Karpas-422 (cell line): ENCODE measurements at regions not wholly inside any gene's neighbourhood (a gene's known extent, or its start where the extent isn't known, plus 50 kb on each side); places are given as distances from the start of the nearest gene placed in this dataset.

ENCODE experiments used
- DNase-seq: peaks from one replicate; pipeline ENCODE4 v3.0.0-alpha.2; 2015
- H2AFZ ChIP-seq: fragments of 200-600 bp; sonication (generic); 2 replicates; pipeline ENCODE4 v1.6.1; 2014; ENCODE audit warnings: antibody characterized with exemption, low read length, mixed read lengths
- H3K27ac ChIP-seq: fragments of 200-600 bp; sonication (generic); 2 replicates; pipeline ENCODE4 v1.5.1; 2014; ENCODE audit warnings: mild to moderate bottlenecking, low read length, moderate library complexity
- H3K27me3 ChIP-seq: fragments of 200-600 bp; sonication (generic); 2 replicates; pipeline ENCODE4 v1.6.1; 2014; ENCODE audit warnings: low read length, mixed read lengths
- H3K36me3 ChIP-seq: fragments of 200-600 bp; sonication (generic); 2 replicates; pipeline ENCODE4 v1.6.1; 2014; ENCODE audit warnings: low read length, mixed read lengths; ENCODE audit not compliant: insufficient read depth
- H3K4me1 ChIP-seq: fragments of 200-600 bp; sonication (generic); 2 replicates; pipeline ENCODE4 v1.6.1; 2014; ENCODE audit warnings: mild to moderate bottlenecking, low read length, mixed read lengths
- H3K4me2 ChIP-seq: fragments of 200-600 bp; sonication (generic); 2 replicates; pipeline ENCODE4 v1.6.1; 2014; ENCODE audit warnings: low read length, low read depth, mild to moderate bottlenecking; ENCODE audit not compliant: poor library complexity, severe bottlenecking
- H3K4me3 ChIP-seq: fragments of 200-600 bp; sonication (generic); 2 replicates; pipeline ENCODE4 v1.5.1; 2014; ENCODE audit warnings: mild to moderate bottlenecking, antibody characterized with exemption, low read length, mixed read lengths
- H3K79me2 ChIP-seq: fragments of 200-600 bp; sonication (generic); 2 replicates; pipeline ENCODE4 v1.6.1; 2014; ENCODE audit warnings: mild to moderate bottlenecking, low read length, mixed read lengths
- H3K9ac ChIP-seq: fragments of 200-600 bp; sonication (generic); 2 replicates; pipeline ENCODE4 v1.6.0; 2014; ENCODE audit warnings: low read length
- H3K9me2 ChIP-seq: fragments of 200-600 bp; sonication (generic), shearing (Covaris generic); replicated peaks from 2 replicates; pipeline ENCODE4 v1.6.0; 2014; ENCODE audit warnings: mild to moderate bottlenecking, low read length, moderate library complexity; ENCODE audit not compliant: insufficient read depth
- H3K9me3 ChIP-seq: fragments of 300-700, 200-600 bp; sonication (generic); 2 replicates; pipeline ENCODE4 v1.6.1; 2014; ENCODE audit warnings: low read length, mixed read lengths
- H4K20me1 ChIP-seq: fragments of 200-600 bp; sonication (generic); 2 replicates; pipeline ENCODE4 v1.6.1; 2014; ENCODE audit warnings: mild to moderate bottlenecking, antibody characterized with exemption, low read length, low read depth; ENCODE audit not compliant: insufficient read depth

DNA sequence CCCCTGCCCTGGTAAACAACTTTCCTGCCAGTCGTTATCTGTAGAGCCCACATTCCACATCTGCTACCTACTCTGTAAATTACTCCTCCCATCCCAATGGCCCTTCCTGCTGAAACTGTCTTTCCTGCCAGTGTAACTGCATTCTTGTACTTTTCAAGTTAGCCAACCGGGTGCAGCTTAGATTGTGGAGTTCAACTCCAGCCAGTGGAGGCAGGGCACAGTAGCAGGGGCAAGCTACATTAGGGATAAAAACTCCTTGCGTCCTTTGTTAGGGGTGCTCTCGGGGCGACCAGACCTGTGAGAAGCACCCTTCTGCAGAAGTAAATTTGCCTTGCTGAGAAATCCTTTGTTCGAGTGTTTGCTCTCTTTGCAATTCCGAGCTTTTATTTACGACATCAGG lies 639.0 kb upstream of the TYRP1 start:
- Histone ChIP-seq H3K9ac (no peak overlapping the region), H3K4me1 (no peaks in the 10 kb centered on the region), H2AFZ (no peak overlapping the region), H3K79me2 (no peaks in the 10 kb centered on the region), H3K9me2 (no peaks in the 10 kb centered on the region), H4K20me1 (no peaks in the 10 kb centered on the region), H3K4me3 (no peak overlapping the region), H3K36me3 (no peaks in the 10 kb centered on the region), H3K4me2 (no peak overlapping the region), H3K9me3 (peaks cover 52% of the 10 kb centered on the region), H3K27ac (no peak overlapping the region), H3K27me3 (no peaks in the 10 kb centered on the region)
- DNase-seq, result no peak

- Histone ChIP-seq H2AFZ (no peak overlapping the region), H3K4me3 (no peak overlapping the region), H3K27me3 (no peaks in the 10 kb centered on the region), H3K27ac (no peak overlapping the region), H3K4me2 (no peak overlapping the region), H4K20me1 (no peaks in the 10 kb centered on the region), H3K4me1 (no peaks in the 10 kb centered on the region), H3K36me3 (no peaks in the 10 kb centered on the region), H3K9ac (no peak overlapping the region), H3K79me2 (no peaks in the 10 kb centered on the region), H3K9me2 (no peaks in the 10 kb centered on the region), H3K9me3 (peaks cover 41% of the 10 kb centered on the region)
- DNase-seq, result no peak
Measured at GRCh38 chr9:12056874-12057273, 636.3 kb upstream of the TYRP1 start.

- peaks cover 23% of the 10 kb centered on the region for H3K9me3 ChIP-seq
- H3K27me3 ChIP-seq, result no peaks in the 10 kb centered on the region
- no peaks in the 10 kb centered on the region for H3K36me3 ChIP-seq
- H4K20me1 ChIP-seq, result no peaks in the 10 kb centered on the region
- no peaks in the 10 kb centered on the region for H3K9me2 ChIP-seq
- DNase-seq, result no peak
- H3K27ac ChIP-seq, result no peak overlapping the region
- no peak overlapping the region for H3K4me3 ChIP-seq
- no peak overlapping the region for H3K9ac ChIP-seq
- no peak overlapping the region for H3K4me2 ChIP-seq
- H2AFZ ChIP-seq, result no peak overlapping the region
- no peaks in the 10 kb centered on the region for H3K4me1 ChIP-seq
- H3K79me2 ChIP-seq, result no peaks in the 10 kb centered on the region
Measured at GRCh38 chr9:12060067-12060466, 633.1 kb upstream of the TYRP1 start.

- Histone ChIP-seq H3K36me3 (no peaks in the 10 kb centered on the region), H3K9me3 (peaks cover 20% of the 10 kb centered on the region), H4K20me1 (no peaks in the 10 kb centered on the region), H3K9ac (no peak overlapping the region), H3K27ac (no peak overlapping the region), H3K79me2 (no peaks in the 10 kb centered on the region), H2AFZ (no peak overlapping the region), H3K4me3 (no peak overlapping the region), H3K9me2 (no peaks in the 10 kb centered on the region), H3K4me1 (no peaks in the 10 kb centered on the region), H3K4me2 (no peak overlapping the region), H3K27me3 (no peaks in the 10 kb centered on the region)
- no peak for DNase-seq
Measured at GRCh38 chr9:12060811-12061210, 632.4 kb upstream of the TYRP1 start.

- no peak for DNase-seq
- H3K27ac ChIP-seq, result no peak overlapping the region
- H3K4me3 ChIP-seq, result no peak overlapping the region
- H3K9ac ChIP-seq, result no peak overlapping the region
- H3K4me2 ChIP-seq, result no peak overlapping the region
- H3K79me2 ChIP-seq, result no peaks in the 10 kb centered on the region
- H4K20me1 ChIP-seq, result no peaks in the 10 kb centered on the region
- H3K9me2 ChIP-seq, result no peaks in the 10 kb centered on the region
- H3K9me3 ChIP-seq, result peaks cover 17% of the 10 kb centered on the region
- H3K27me3 ChIP-seq, result no peaks in the 10 kb centered on the region
- no peak overlapping the region for H2AFZ ChIP-seq
- H3K36me3 ChIP-seq, result no peaks in the 10 kb centered on the region
- no peaks in the 10 kb centered on the region for H3K4me1 ChIP-seq
Measured at GRCh38 chr9:12065050-12065449, 628.1 kb upstream of the TYRP1 start.

- Histone ChIP-seq H3K79me2 (no peaks in the 10 kb centered on the region), H3K9ac (no peak overlapping the region), H3K4me3 (no peak overlapping the region), H3K27ac (no peak overlapping the region), H2AFZ (no peak overlapping the region), H3K9me2 (no peaks in the 10 kb centered on the region), H3K4me2 (no peak overlapping the region), H3K36me3 (no peaks in the 10 kb centered on the region), H3K9me3 (peaks cover 19% of the 10 kb centered on the region), H4K20me1 (no peaks in the 10 kb centered on the region), H3K27me3 (no peaks in the 10 kb centered on the region), H3K4me1 (no peaks in the 10 kb centered on the region)
- DNase-seq, result no peak
Measured at GRCh38 chr9:12065686-12066085, 627.5 kb upstream of the TYRP1 start.

GRCh38 chr9:12066455-12067035 lies 626.6 kb upstream of the TYRP1 start:
- Histone ChIP-seq H3K4me2 (no peak overlapping the region), H3K4me3 (no peak overlapping the region), H3K27ac (no peak overlapping the region), H3K36me3 (no peaks in the 10 kb centered on the region), H3K9me2 (no peaks in the 10 kb centered on the region), H3K4me1 (no peaks in the 10 kb centered on the region), H3K9me3 (peaks cover 17% of the 10 kb centered on the region), H4K20me1 (no peaks in the 10 kb centered on the region), H2AFZ (no peak overlapping the region), H3K27me3 (no peaks in the 10 kb centered on the region), H3K79me2 (no peaks in the 10 kb centered on the region), H3K9ac (no peak overlapping the region)
- DNase-seq, result no peak

DNA sequence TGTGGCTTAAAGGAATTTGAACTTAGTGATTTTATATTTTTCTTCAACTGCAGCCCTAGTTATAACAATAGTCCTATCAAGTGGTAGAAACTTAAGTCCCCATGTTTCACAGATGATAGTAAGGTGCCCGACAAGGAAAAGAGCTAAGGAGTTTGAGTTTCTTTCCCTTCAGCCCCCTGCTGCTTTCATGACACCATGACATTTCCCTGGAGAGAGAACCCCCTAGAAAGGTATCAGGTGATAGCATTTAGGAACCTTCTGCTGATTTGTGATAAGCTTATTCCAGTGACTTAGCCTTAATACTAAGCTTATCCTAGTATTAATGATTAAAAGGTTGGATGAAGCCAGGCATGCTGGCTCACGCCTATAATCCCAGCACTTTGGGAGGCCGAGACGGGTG lies 623.8 kb upstream of the TYRP1 start:
- H4K20me1 ChIP-seq, result no peaks in the 10 kb centered on the region
- H3K4me3 ChIP-seq, result no peak overlapping the region
- H3K9ac ChIP-seq, result no peak overlapping the region
- H3K27me3 ChIP-seq, result no peaks in the 10 kb centered on the region
- no peak overlapping the region for H3K4me2 ChIP-seq
- no peaks in the 10 kb centered on the region for H3K36me3 ChIP-seq
- no peak for DNase-seq
- no peaks in the 10 kb centered on the region for H3K79me2 ChIP-seq
- no peak overlapping the region for H3K27ac ChIP-seq
- no peak overlapping the region for H2AFZ ChIP-seq
- no peaks in the 10 kb centered on the region for H3K9me2 ChIP-seq
- peaks cover 18% of the 10 kb centered on the region for H3K9me3 ChIP-seq
- H3K4me1 ChIP-seq, result no peaks in the 10 kb centered on the region

- H3K4me2 ChIP-seq, result no peak overlapping the region
- H3K27me3 ChIP-seq, result no peaks in the 10 kb centered on the region
- H3K4me1 ChIP-seq, result no peaks in the 10 kb centered on the region
- no peak overlapping the region for H3K27ac ChIP-seq
- no peak overlapping the region for H2AFZ ChIP-seq
- H3K9me3 ChIP-seq, result peaks cover 30% of the 10 kb centered on the region
- H3K9ac ChIP-seq, result no peak overlapping the region
- no peaks in the 10 kb centered on the region for H3K36me3 ChIP-seq
- DNase-seq, result no peak
- no peaks in the 10 kb centered on the region for H4K20me1 ChIP-seq
- H3K79me2 ChIP-seq, result no peaks in the 10 kb centered on the region
- no peaks in the 10 kb centered on the region for H3K9me2 ChIP-seq
- no peak overlapping the region for H3K4me3 ChIP-seq
Measured at GRCh38 chr9:12085399-12085798, 607.8 kb upstream of the TYRP1 start.
